Thymus (tissue), 11 donors: ENCODE measurements at regions not wholly inside any gene's neighbourhood (a gene's known extent, or its start where the extent isn't known, plus 50 kb on each side); places are given as distances from the start of the nearest gene placed in this dataset.

Experiments
- DNase-seq, 9 donors: peaks; one replicate each; pipeline ENCODE4 v3.0.0-alpha.2; 2013; ENCODE audit warnings: low spot score in 9 of 9, low read depth in 6 of 9, missing footprints in 1 of 9
- H3K27ac ChIP-seq, 2 donors: one replicate each; pipeline ENCODE4 v1.5.1; 2013; ENCODE audit warnings: control low read depth in 1 of 2, low read depth in 1 of 2, low read length in 1 of 2, mild to moderate bottlenecking in 1 of 2, moderate library complexity in 1 of 2
- H3K27me3 ChIP-seq, 2 donors: one replicate each; pipeline ENCODE4 v1.5.1; 2013; ENCODE audit warnings: low read length in 1 of 2; ENCODE audit not compliant: control insufficient read depth in 2 of 2, insufficient read depth in 1 of 2
- H3K36me3 ChIP-seq, 2 donors: one replicate each; pipeline ENCODE4 v1.5.1; 2013; ENCODE audit warnings: low read length in 1 of 2, mild to moderate bottlenecking in 1 of 2, moderate library complexity in 1 of 2; ENCODE audit not compliant: control insufficient read depth in 2 of 2, insufficient read depth in 2 of 2
- H3K4me1 ChIP-seq, 2 donors: one replicate each; pipeline ENCODE4 v1.5.1; 2013; ENCODE audit warnings: low read length in 2 of 2; ENCODE audit not compliant: control insufficient read depth in 2 of 2, insufficient read depth in 2 of 2
- H3K4me3 ChIP-seq, 2 donors: one replicate each; pipeline ENCODE4 v1.5.1; 2013; ENCODE audit warnings: low read length in 2 of 2, control low read depth in 1 of 2, mild to moderate bottlenecking in 1 of 2
- H3K9me3 ChIP-seq, 2 donors: one replicate each; pipeline ENCODE4 v1.5.1; 2013; ENCODE audit warnings: low read length in 1 of 2, mild to moderate bottlenecking in 1 of 2; ENCODE audit not compliant: control insufficient read depth in 2 of 2, insufficient read depth in 1 of 2
- WGBS: extraction: QIAGEN DNeasy Blood & Tissue Kit; methylation state at CpG from one replicate; pipeline ENCODE4 v1.1.7; 2013; 5-methylcytosine and 5-hydroxymethylcytosine counted together
- donor health status: healthy.

GRCh38 chr5:96079962-96080361 lies 118.3 kb upstream of the ELL2 start:
- Histone ChIP-seq H3K27ac (no peak overlapping the region), H3K4me3 (no peak overlapping the region)
- 85% methylated on average over 2 of the region's 2 CpGs for WGBS

GRCh38 chr5:96079075-96079474 lies 117.4 kb upstream of the ELL2 start:
- Histone ChIP-seq H3K36me3 (no peaks in the 10 kb centered on the region), H3K27ac (no peak overlapping the region), H3K4me3 (no peak overlapping the region), H3K9me3 (no peaks in the 10 kb centered on the region), H3K27me3 (no peaks in the 10 kb centered on the region), H3K4me1 (no peaks in the 10 kb centered on the region)
- no peak for DNase-seq

More at GRCh38 chr5:96079962-96080361, 118.3 kb upstream of the ELL2 start:
- Histone ChIP-seq H3K9me3 (no peaks in the 10 kb centered on the region), H3K27me3 (no peaks in the 10 kb centered on the region), H3K4me1 (no peaks in the 10 kb centered on the region), H3K36me3 (no peaks in the 10 kb centered on the region)
- DNase-seq = no peak

GRCh38 chr5:96076451-96076850 lies 114.8 kb upstream of the ELL2 start:
- peaks cover 0 to 6% of the 10 kb centered on the region in 2 donors for H3K4me1 ChIP-seq
- 94% methylated on average over 3 of the region's 3 CpGs for WGBS
- no peaks in the 10 kb centered on the region for H3K36me3 ChIP-seq
- no peak overlapping the region for H3K4me3 ChIP-seq
- DNase-seq = no peak
- no peaks in the 10 kb centered on the region for H3K9me3 ChIP-seq
- no peak overlapping the region for H3K27ac ChIP-seq
- no peaks in the 10 kb centered on the region for H3K27me3 ChIP-seq

GRCh38 chr5:96075579-96076289 lies 114.1 kb upstream of the ELL2 start:
- Histone ChIP-seq H3K9me3 (no peaks in the 10 kb centered on the region), H3K4me1 (peaks cover 0 to 6% of the 10 kb centered on the region in 2 donors), H3K4me3 (no peak overlapping the region), H3K27ac (no peak overlapping the region), H3K27me3 (no peaks in the 10 kb centered on the region), H3K36me3 (no peaks in the 10 kb centered on the region)
- WGBS = 86% methylated on average over 2 of the region's 2 CpGs
- DNase-seq = no peak

- no peaks in the 10 kb centered on the region for H3K9me3 ChIP-seq
- peaks cover 0 to 12% of the 10 kb centered on the region in 2 donors for H3K4me1 ChIP-seq
- H3K27ac ChIP-seq = no peak overlapping the region
- H3K27me3 ChIP-seq = no peaks in the 10 kb centered on the region
- H3K36me3 ChIP-seq = no peaks in the 10 kb centered on the region
- WGBS = 100% methylated on average over 2 of the region's 2 CpGs
- DNase-seq = no peak
- no peak overlapping the region for H3K4me3 ChIP-seq
Observed at GRCh38 chr5:96074870-96075269, 113.2 kb upstream of the ELL2 start.

- Histone ChIP-seq H3K36me3 (no peaks in the 10 kb centered on the region), H3K4me3 (no peak overlapping the region), H3K27ac (no peak overlapping the region), H3K9me3 (no peaks in the 10 kb centered on the region), H3K4me1 (peaks cover 0 to 12% of the 10 kb centered on the region in 2 donors), H3K27me3 (no peaks in the 10 kb centered on the region)
- no peak for DNase-seq
- 85% methylated on average over 1 of the region's 1 CpG for WGBS
Observed at GRCh38 chr5:96074460-96074859, 112.8 kb upstream of the ELL2 start.

DNA sequence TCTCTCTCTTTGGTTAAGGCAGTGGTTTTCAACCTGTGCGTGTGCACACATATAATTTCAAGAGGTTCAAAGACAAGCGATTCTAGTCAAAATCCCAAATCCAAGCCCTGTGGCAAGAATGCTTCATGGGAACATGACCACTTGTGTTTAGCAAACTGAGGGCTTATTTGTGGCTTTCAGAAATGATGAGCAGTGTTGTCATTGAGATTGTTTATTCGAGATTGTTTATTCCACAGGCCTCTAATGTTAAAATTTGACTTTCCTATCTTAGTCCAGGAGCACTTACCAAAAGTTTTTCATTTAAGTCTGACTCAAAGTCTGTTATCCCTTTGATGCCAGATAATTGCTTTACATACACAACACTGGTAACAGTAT lies 111.1 kb upstream of the ELL2 start:
- peaks cover 0 to 12% of the 10 kb centered on the region in 2 donors for H3K4me1 ChIP-seq
- H3K27ac ChIP-seq = no peak overlapping the region
- 94% methylated on average over 3 of the region's 3 CpGs for WGBS
- H3K27me3 ChIP-seq = no peaks in the 10 kb centered on the region
- H3K9me3 ChIP-seq = no peaks in the 10 kb centered on the region
- DNase-seq = no peak
- H3K4me3 ChIP-seq = no peak overlapping the region
- no peaks in the 10 kb centered on the region for H3K36me3 ChIP-seq

- H3K36me3 ChIP-seq = no peaks in the 10 kb centered on the region
- WGBS = 70% methylated on average over 4 of the region's 4 CpGs
- peaks cover 0 to 12% of the 10 kb centered on the region in 2 donors for H3K4me1 ChIP-seq
- H3K27me3 ChIP-seq = no peaks in the 10 kb centered on the region
- peak in 5 of 9 donors; percentile 2 to 39 (median 10) for DNase-seq
- no peak overlapping the region for H3K4me3 ChIP-seq
- H3K9me3 ChIP-seq = no peaks in the 10 kb centered on the region
- peak overlapping the region in 1 of 2 donors; percentile 5 for H3K27ac ChIP-seq
Observed at GRCh38 chr5:96072138-96072790, 110.6 kb upstream of the ELL2 start.

DNA sequence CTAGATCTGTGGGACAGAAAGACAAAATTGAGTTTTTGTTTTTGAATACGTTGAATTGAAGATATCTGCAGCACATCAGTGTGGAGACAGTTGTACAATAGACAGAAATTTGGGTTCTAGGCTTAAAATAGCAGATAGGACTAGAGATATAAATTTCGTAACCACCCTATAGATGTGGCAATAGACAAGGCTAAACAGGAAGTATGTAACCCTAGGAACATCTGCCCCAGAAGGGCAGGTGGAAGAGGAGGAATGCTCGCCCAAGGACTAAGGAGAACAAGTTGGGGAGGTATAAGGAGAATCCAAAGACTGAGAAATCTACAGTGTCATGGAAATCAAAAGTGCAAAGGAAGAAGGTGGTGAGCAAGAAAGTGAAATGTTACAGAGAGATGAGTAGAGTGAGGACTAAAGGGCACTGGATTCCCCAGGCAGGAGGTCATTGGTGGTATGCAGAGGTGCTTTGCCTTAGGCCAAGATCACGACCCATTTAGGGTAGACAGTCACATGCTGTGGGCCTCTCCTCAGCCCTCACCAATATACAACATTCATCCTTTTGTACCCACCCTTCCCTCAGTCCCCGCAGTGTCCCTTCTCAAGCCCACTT lies 109.1 kb upstream of the ELL2 start:
- Histone ChIP-seq H3K36me3 (no peaks in the 10 kb centered on the region), H3K27me3 (no peaks in the 10 kb centered on the region), H3K9me3 (no peaks in the 10 kb centered on the region), H3K4me1 (peaks cover 0 to 12% of the 10 kb centered on the region in 2 donors), H3K27ac (no peak overlapping the region), H3K4me3 (no peak overlapping the region)
- 74% methylated on average over 5 of the region's 5 CpGs for WGBS
- no peak for DNase-seq
